ENCODE measurements at regions not wholly inside any gene's neighbourhood (a gene's known extent, or its start where the extent isn't known, plus 50 kb on each side); places are given as distances from the start of the nearest gene placed in this dataset.

DNA sequence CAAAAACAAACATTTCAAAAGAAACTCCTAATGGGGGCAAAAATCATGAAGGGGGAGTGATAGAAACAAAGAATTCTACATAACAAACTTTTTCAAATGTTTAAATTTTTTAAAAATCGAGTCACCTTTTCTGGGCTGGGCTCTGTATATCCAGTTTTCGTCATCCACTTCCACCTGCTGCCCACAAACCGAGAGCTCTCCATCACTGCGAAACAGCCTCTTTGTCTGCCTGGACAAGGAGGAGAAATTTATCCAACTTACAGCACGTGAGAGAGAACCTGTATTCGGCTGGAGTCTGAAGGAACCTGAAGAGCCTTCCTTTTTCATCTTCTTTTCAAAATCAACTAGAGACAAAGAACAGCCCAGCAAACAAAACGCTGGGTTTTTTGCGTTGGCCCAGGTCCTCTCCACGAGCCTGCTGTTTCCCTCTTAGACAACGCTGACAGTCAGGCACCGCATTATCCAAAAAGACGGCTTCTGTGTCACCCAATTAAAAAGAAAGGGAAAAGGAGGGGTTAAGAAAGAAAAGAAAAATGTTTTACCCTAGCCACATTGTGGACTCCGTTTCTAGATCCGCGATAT lies 72.4 kb upstream of the NHSL1 start:
- H3K4me1 Mint-ChIP-seq (ENCODE audit: unreplicated experiment), result peaks cover 25% of the 10 kb centered on the region
- no peaks in the 10 kb centered on the region for H3K9me3 Mint-ChIP-seq
- H3K4me3 Mint-ChIP-seq, result no peak overlapping the region
- H3K36me3 Mint-ChIP-seq, result no peaks in the 10 kb centered on the region
- TF ChIP-seq, protein P1, sequence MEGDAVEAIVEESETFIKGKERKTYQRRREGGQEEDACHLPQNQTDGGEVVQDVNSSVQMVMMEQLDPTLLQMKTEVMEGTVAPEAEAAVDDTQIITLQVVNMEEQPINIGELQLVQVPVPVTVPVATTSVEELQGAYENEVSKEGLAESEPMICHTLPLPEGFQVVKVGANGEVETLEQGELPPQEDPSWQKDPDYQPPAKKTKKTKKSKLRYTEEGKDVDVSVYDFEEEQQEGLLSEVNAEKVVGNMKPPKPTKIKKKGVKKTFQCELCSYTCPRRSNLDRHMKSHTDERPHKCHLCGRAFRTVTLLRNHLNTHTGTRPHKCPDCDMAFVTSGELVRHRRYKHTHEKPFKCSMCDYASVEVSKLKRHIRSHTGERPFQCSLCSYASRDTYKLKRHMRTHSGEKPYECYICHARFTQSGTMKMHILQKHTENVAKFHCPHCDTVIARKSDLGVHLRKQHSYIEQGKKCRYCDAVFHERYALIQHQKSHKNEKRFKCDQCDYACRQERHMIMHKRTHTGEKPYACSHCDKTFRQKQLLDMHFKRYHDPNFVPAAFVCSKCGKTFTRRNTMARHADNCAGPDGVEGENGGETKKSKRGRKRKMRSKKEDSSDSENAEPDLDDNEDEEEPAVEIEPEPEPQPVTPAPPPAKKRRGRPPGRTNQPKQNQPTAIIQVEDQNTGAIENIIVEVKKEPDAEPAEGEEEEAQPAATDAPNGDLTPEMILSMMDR (conservative IDR thresholded peaks at IDR 0.05), result no peak
- DNase-seq (ENCODE audit: extremely low spot score, unreplicated experiment), result no peak
- H3K27ac Mint-ChIP-seq, result no peak overlapping the region
- no peaks in the 10 kb centered on the region for H3K27me3 Mint-ChIP-seq

DNA sequence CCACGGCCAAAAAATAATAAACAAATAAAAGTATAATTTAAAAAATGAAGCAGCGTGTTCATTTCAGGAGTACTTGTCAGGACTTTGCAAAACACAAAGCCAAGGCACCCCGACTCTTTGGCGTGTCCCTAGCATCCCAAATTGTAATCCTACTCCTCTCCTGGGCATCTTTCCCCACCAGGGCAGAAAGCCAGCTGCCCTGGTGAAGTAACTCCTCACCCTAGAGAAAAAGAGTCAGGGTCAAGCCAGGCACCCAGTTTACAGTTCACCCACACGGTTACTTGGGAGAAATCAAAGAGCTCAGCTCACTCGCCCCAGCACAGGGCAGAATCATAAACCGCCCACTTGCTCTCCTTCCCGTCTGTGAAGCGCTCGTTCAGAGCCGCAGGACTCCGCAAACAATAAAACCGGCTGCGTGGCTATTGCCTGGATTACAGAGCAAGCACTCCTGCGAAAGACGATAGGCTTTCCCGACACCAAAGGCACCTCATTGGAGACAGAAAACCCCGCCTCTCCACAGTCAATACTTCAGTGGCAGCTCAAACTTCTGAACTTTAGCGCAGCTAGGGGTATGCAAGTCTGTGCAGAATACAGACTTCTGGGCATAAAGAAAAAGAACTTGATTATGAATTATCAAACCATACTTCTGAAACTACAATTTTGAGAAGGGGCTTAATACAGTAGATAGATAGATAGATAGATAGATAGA lies 73.0 kb upstream of the NHSL1 start:
- Mint-ChIP-seq H3K4me1 (ENCODE audit: unreplicated experiment) (peaks cover 30% of the 10 kb centered on the region), H3K36me3 (no peaks in the 10 kb centered on the region), H3K9me3 (no peaks in the 10 kb centered on the region), H3K4me3 (no peak overlapping the region), H3K27me3 (no peaks in the 10 kb centered on the region), H3K27ac (no peak overlapping the region)
- DNase-seq (ENCODE audit: extremely low spot score, unreplicated experiment), result peak; percentile 80
- TF ChIP-seq, protein P1 (conservative IDR thresholded peaks at IDR 0.05), result no peak

DNA sequence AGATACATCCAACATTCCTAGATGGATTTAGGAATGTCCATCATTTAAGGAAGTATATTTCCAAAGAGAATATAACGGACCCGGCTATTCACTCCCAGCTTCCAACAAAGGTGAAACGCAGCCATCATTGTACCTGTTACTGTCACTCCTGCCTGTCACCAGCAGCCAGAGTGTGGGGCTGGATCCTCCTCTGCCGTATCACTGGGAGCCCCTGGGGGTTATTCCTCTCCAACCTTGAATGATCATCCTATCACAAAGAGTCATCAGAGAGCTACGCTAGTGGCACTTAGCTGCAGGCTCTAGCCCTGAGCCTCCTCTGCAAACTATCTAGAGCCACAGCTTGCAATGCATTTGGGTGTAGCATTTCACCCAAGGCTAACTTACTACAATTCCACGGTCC lies 73.6 kb upstream of the NHSL1 start:
- Mint-ChIP-seq H3K4me1 (ENCODE audit: unreplicated experiment) (peaks cover 32% of the 10 kb centered on the region), H3K27me3 (no peaks in the 10 kb centered on the region), H3K4me3 (peak overlapping the region; percentile 13), H3K36me3 (no peaks in the 10 kb centered on the region), H3K9me3 (no peaks in the 10 kb centered on the region), H3K27ac (no peak overlapping the region)
- TF ChIP-seq, protein P1 (conservative IDR thresholded peaks at IDR 0.05), result no peak
- no peak for DNase-seq (ENCODE audit: extremely low spot score, unreplicated experiment)

DNA sequence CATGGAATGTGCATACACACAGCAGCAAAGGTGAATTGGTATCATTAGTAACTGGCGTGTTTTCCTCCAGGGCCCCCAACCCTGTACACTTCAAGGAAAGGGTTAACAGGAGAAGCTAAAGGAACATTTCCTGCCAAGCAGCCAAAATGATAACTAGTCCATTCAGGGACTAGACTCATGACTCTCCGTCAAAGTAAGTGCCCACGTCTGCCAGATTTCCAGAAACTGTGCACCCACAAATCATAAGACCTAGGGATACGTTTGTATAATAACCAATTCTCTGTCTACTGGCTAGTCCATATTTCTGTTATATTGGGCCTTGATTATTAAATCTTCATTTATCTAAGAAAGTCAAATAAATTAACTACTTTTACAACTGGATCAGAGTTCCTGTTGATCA lies 76.0 kb upstream of the NHSL1 start:
- Mint-ChIP-seq H3K4me1 (ENCODE audit: unreplicated experiment) (peaks cover 27% of the 10 kb centered on the region), H3K27ac (no peak overlapping the region), H3K4me3 (no peak overlapping the region), H3K36me3 (no peaks in the 10 kb centered on the region), H3K9me3 (no peaks in the 10 kb centered on the region), H3K27me3 (no peaks in the 10 kb centered on the region)
- TF ChIP-seq, protein P1 (conservative IDR thresholded peaks at IDR 0.05), result no peak
- DNase-seq (ENCODE audit: extremely low spot score, unreplicated experiment), result no peak

DNA sequence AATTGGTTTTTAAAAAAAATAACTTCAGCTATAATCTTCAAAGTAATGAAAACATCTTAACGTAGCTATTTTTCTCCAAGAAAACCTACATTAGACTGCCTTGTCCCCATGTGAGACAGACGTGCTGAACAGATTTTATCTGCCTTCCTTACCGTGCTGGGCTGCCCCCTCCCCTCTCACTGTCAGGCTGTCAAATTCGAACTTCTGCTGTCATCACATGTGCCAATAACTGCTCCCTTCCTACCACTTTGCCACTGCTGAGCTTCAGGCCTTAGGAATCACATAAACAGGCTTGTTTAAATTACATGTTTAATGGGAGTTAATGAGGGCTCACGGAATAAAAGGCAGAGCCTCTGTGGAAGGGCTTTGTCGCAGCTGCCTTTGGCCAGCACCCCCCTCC lies 77.0 kb upstream of the NHSL1 start:
- Mint-ChIP-seq H3K9me3 (no peaks in the 10 kb centered on the region), H3K36me3 (peaks cover 4% of the 10 kb centered on the region), H3K4me3 (peak overlapping the region; percentile 40), H3K27ac (peak overlapping the region; percentile 56), H3K27me3 (no peaks in the 10 kb centered on the region), H3K4me1 (ENCODE audit: unreplicated experiment) (peaks cover 27% of the 10 kb centered on the region)
- DNase-seq (ENCODE audit: extremely low spot score, unreplicated experiment), result no peak
- TF ChIP-seq, protein P1 (conservative IDR thresholded peaks at IDR 0.05), result no peak

Measured in type B pancreatic cell (in vitro differentiated cells).